HCT116 (cell line): ENCODE measurements at regions not wholly inside any gene's neighbourhood (a gene's known extent, or its start where the extent isn't known, plus 50 kb on each side); places are given as distances from the start of the nearest gene placed in this dataset.

Source experiments
- ATAC-seq: fragments of 200-7000 bp; cut with Tn5 transposase; 2 replicates; pipeline ENCODE4 v1.9.1; 2020; ENCODE audit warnings: mild to moderate bottlenecking, moderate library complexity
- BruUV-seq: library from RNA; stranded (reverse); fragments of 400-500 nt; replicated peaks from 2 replicates; lab custom pipeline; 2021; lab: Mats Ljungman, UMichigan
- CTCF ChIA-PET: fragments of 300-600 bp; sonication (Branson Sonifier 250); formaldehyde crosslinking; loops from one replicate; lab custom pipeline; 2021; ENCODE audit warnings: antibody characterized with exemption; lab: Charles Lee
- POLR2A ChIA-PET: fragments of 300-600, 350-600 bp; sonication (Branson Sonifier 250); formaldehyde crosslinking; loops from one replicate; lab custom pipeline; 2021; ENCODE audit warnings: antibody characterized with exemption; lab: Charles Lee
- RAD21 ChIA-PET, 2 experiments: fragments of 300-600 bp; sonication (Branson Sonifier 250); formaldehyde crosslinking; loops; one replicate each; lab custom pipeline; 2023; ENCODE audit warnings: low total read pairs in 2 of 2; ENCODE audit not compliant: uncharacterized antibody in 2 of 2, unreplicated experiment in 2 of 2, low non-redundant PET in 1 of 2; lab: Charles Lee
- DNase-seq: peaks from one replicate; pipeline ENCODE4 v3.0.0-alpha.2; 2010; ENCODE audit warnings: low read depth, low spot score
- H2AFZ ChIP-seq: fragments of 200-600 bp; shearing (Covaris generic), sonication (generic); 2 replicates; pipeline ENCODE4 v1.6.1; 2017; ENCODE audit warnings: low read depth, mixed run types, mixed read lengths, antibody characterized with exemption, low read length; ENCODE audit not compliant: poor library complexity, severe bottlenecking
- H3K27ac ChIP-seq: 2 replicates; pipeline ENCODE4 v1.5.1; 2012; ENCODE audit warnings: low read depth, low read length
- H3K27me3 ChIP-seq: fragments of 200-600 bp; sonication (generic); 2 replicates; pipeline ENCODE4 v1.6.1; 2016; ENCODE audit warnings: mixed run types, low read length, mixed read lengths; ENCODE audit not compliant: insufficient read depth
- H3K36me3 ChIP-seq, 2 experiments: fragments of 200-500 bp in 1 of 2; fragments of 200-600 bp in 1 of 2; sonication (Bioruptor generic) in 1 of 2; sonication (generic) in 1 of 2; 2 replicates each; pipeline versions ENCODE4 v1.5.1 to v1.6.1; 2014 to 2016; ENCODE audit warnings: low read length in 2 of 2, inconsistent platforms in 1 of 2, mixed read lengths in 1 of 2, mixed run types in 1 of 2; ENCODE audit not compliant: insufficient read depth in 2 of 2, control insufficient read depth in 1 of 2
- H3K4me1 ChIP-seq, 2 experiments: fragments of 200-600 bp in 1 of 2; sonication (generic) in 1 of 2; 2 replicates each; pipeline versions ENCODE4 v1.5.1 to v1.6.1; 2012 to 2017; ENCODE audit warnings: low read length in 2 of 2, inconsistent platforms in 1 of 2, mild to moderate bottlenecking in 1 of 2, mixed read lengths in 1 of 2, mixed run types in 1 of 2, moderate library complexity in 1 of 2; ENCODE audit not compliant: insufficient read depth in 2 of 2, control insufficient read depth in 1 of 2
- H3K4me2 ChIP-seq: fragments of 200-600 bp; sonication (generic); 2 replicates; pipeline ENCODE4 v1.6.1; 2017; ENCODE audit warnings: mixed run types, low read length, mixed read lengths
- H3K4me3 ChIP-seq, 2 experiments: fragments of 200-600 bp in 1 of 2; sonication (generic) in 1 of 2; replicated peaks in 1 of 2; 2 replicates each; pipeline ENCODE4 v1.5.1; 2011 to 2016; ENCODE audit warnings: low read length in 2 of 2, control low read depth in 1 of 2, low read depth in 1 of 2, mild to moderate bottlenecking in 1 of 2, mixed read lengths in 1 of 2, mixed run types in 1 of 2
- H3K79me2 ChIP-seq: fragments of 200-600 bp; sonication (generic); 2 replicates; pipeline ENCODE4 v1.6.1; 2017; ENCODE audit warnings: mild to moderate bottlenecking, mixed run types, low read length, moderate library complexity, mixed read lengths; ENCODE audit not compliant: insufficient read depth
- H3K9ac ChIP-seq: fragments of 200-600 bp; sonication (generic); 2 replicates; pipeline ENCODE4 v1.6.1; 2016; ENCODE audit warnings: low read length, mixed read lengths
- H3K9me2 ChIP-seq: fragments of 200-600 bp; sonication (generic), shearing (Covaris generic); 2 replicates; pipeline ENCODE4 v1.6.1; 2017; ENCODE audit warnings: mixed run types, mild to moderate bottlenecking, moderate library complexity; ENCODE audit not compliant: insufficient read depth
- H3K9me3 ChIP-seq, 2 experiments: fragments of 200-500 bp in 1 of 2; fragments of 200-600 bp in 1 of 2; sonication (Bioruptor generic) in 1 of 2; sonication (generic) in 1 of 2; 2 replicates each; pipeline ENCODE4 v1.6.1; 2014 to 2017; ENCODE audit warnings: low read length in 2 of 2, mixed read lengths in 2 of 2, inconsistent platforms in 1 of 2, low read depth in 1 of 2, mild to moderate bottlenecking in 1 of 2, mixed run types in 1 of 2, moderate library complexity in 1 of 2; ENCODE audit not compliant: control insufficient read depth in 1 of 2, insufficient read depth in 1 of 2
- H4K20me1 ChIP-seq: fragments of 200-600 bp; sonication (generic), shearing (Covaris generic); 2 replicates; pipeline ENCODE4 v1.6.1; 2017; ENCODE audit warnings: mixed run types, mild to moderate bottlenecking, moderate library complexity; ENCODE audit not compliant: insufficient read depth
- ATF3 ChIP-seq: IDR thresholded peaks from 2 replicates; pipeline ENCODE4 v1.6.1; 2012
- CBX3 ChIP-seq: IDR thresholded peaks from 2 replicates; pipeline ENCODE4 v1.6.1; 2012; ENCODE audit warnings: low read depth
- EZH2phosphoT487 ChIP-seq: fragments of 200-600 bp; IDR thresholded peaks from 2 replicates; pipeline ENCODE4 v1.6.1; 2018; ENCODE audit warnings: antibody characterized with exemption, borderline replicate concordance
- JUND ChIP-seq: IDR thresholded peaks from 2 replicates; pipeline ENCODE4 v1.6.1; 2012
- MAX ChIP-seq: IDR thresholded peaks from 2 replicates; pipeline ENCODE4 v1.6.1; 2012
- RAD21 ChIP-seq: IDR thresholded peaks from 2 replicates; pipeline ENCODE4 v1.6.1; 2012; ENCODE audit warnings: low read depth, mild to moderate bottlenecking
- SIN3A ChIP-seq: IDR thresholded peaks from 2 replicates; pipeline ENCODE4 v1.6.1; 2012; ENCODE audit warnings: low read depth
- SRF ChIP-seq: IDR thresholded peaks from 2 replicates; pipeline ENCODE4 v1.6.1; 2012; ENCODE audit warnings: low read depth
- TCF7L2 ChIP-seq: IDR thresholded peaks from 2 replicates; pipeline ENCODE4 v1.7.0; 2011; ENCODE audit warnings: borderline replicate concordance, inconsistent platforms; ENCODE audit not compliant: insufficient read depth, insufficient read length; ENCODE audit errors: extremely low read depth
- YY1 ChIP-seq: IDR thresholded peaks from 2 replicates; pipeline ENCODE4 v1.6.1; 2011; ENCODE audit warnings: low read length, low read depth, moderate library complexity, mild to moderate bottlenecking; ENCODE audit not compliant: insufficient replicate concordance; ENCODE audit errors: extremely low read depth
- ZBTB33 ChIP-seq: IDR thresholded peaks from 2 replicates; pipeline ENCODE4 v1.6.1; 2011; ENCODE audit warnings: mild to moderate bottlenecking, low read length, moderate library complexity; ENCODE audit not compliant: insufficient replicate concordance; ENCODE audit errors: extremely low read depth
- ZFX ChIP-seq: fragments of 450-650 bp; IDR thresholded peaks from 2 replicates; pipeline ENCODE4 v1.6.1; 2017
- intact Hi-C: fragments of 100-400 bp; cut with micrococcal nuclease; formaldehyde crosslinking; loops from 2 replicates; pipeline ENCODE4 v1.10.0; 2022

- TF ChIP-seq ZBTB33 (no peak), YY1 (no peak), MAX (no peak), SIN3A (no peak)
These were observed 122.6 kb downstream of the TLR4 start (continued) for GRCh38 chr9:117826837-117827236.

GRCh38 chr9:117827456-117827855 is 123.3 kb downstream of the TLR4 start:
- POLR2A ChIA-PET = no interaction called here
- no peak overlapping the region for H2AFZ ChIP-seq
- no peak for ATAC-seq

More at GRCh38 chr9:117827456-117827855, 123.3 kb downstream of the TLR4 start:
- no peak overlapping the region for H3K4me3 ChIP-seq
- no peaks in the 10 kb centered on the region for H3K4me1 ChIP-seq
- intact Hi-C loops = no loop called here
- RAD21 ChIA-PET = no interaction called here
- no peaks in the 10 kb centered on the region for H4K20me1 ChIP-seq
- CTCF ChIA-PET = no interaction called here
- no peaks in the 10 kb centered on the region for H3K36me3 ChIP-seq
- no TSS peak for BruUV-seq
- DNase-seq = no peak
- TF ChIP-seq ZBTB33 (no peak), SRF (no peak), TCF7L2 (no peak), EZH2phosphoT487 (no peak), JUND (no peak), CBX3 (no peak), RAD21 (no peak), ZFX (no peak), ATF3 (no peak)
- H3K27ac ChIP-seq = no peak overlapping the region
- H3K9me3 ChIP-seq = peaks cover 3 to 25% of the 10 kb centered on the region in 2 experiments; a peak in 2 of 4 replicates
- H3K9ac ChIP-seq = no peak overlapping the region
- no peaks in the 10 kb centered on the region for H3K9me2 ChIP-seq
- no peaks in the 10 kb centered on the region for H3K79me2 ChIP-seq
- H3K4me2 ChIP-seq = no peak overlapping the region
- H3K27me3 ChIP-seq = no peaks in the 10 kb centered on the region
